HCT116 (cell line): ENCODE measurements at regions not wholly inside any gene's neighbourhood (a gene's known extent, or its start where the extent isn't known, plus 50 kb on each side); places are given as distances from the start of the nearest gene placed in this dataset.

Experiments
- ATAC-seq: fragments of 200-7000 bp; cut with Tn5 transposase; 2 replicates; pipeline ENCODE4 v1.9.1; 2020; ENCODE audit warnings: mild to moderate bottlenecking, moderate library complexity
- BruUV-seq: library from RNA; stranded (reverse); fragments of 400-500 nt; replicated peaks from 2 replicates; lab custom pipeline; 2021; lab: Mats Ljungman, UMichigan
- CTCF ChIA-PET: fragments of 300-600 bp; sonication (Branson Sonifier 250); formaldehyde crosslinking; loops from one replicate; lab custom pipeline; 2021; ENCODE audit warnings: antibody characterized with exemption; lab: Charles Lee
- POLR2A ChIA-PET: fragments of 300-600, 350-600 bp; sonication (Branson Sonifier 250); formaldehyde crosslinking; loops from one replicate; lab custom pipeline; 2021; ENCODE audit warnings: antibody characterized with exemption; lab: Charles Lee
- RAD21 ChIA-PET, 2 experiments: fragments of 300-600 bp; sonication (Branson Sonifier 250); formaldehyde crosslinking; loops; one replicate each; lab custom pipeline; 2023; ENCODE audit warnings: low total read pairs in 2 of 2; ENCODE audit not compliant: uncharacterized antibody in 2 of 2, unreplicated experiment in 2 of 2, low non-redundant PET in 1 of 2; lab: Charles Lee
- DNase-seq: peaks from one replicate; pipeline ENCODE4 v3.0.0-alpha.2; 2010; ENCODE audit warnings: low read depth, low spot score
- H2AFZ ChIP-seq: fragments of 200-600 bp; shearing (Covaris generic), sonication (generic); 2 replicates; pipeline ENCODE4 v1.6.1; 2017; ENCODE audit warnings: low read depth, mixed run types, mixed read lengths, antibody characterized with exemption, low read length; ENCODE audit not compliant: poor library complexity, severe bottlenecking
- H3K27ac ChIP-seq: 2 replicates; pipeline ENCODE4 v1.5.1; 2012; ENCODE audit warnings: low read depth, low read length
- H3K27me3 ChIP-seq: fragments of 200-600 bp; sonication (generic); 2 replicates; pipeline ENCODE4 v1.6.1; 2016; ENCODE audit warnings: mixed run types, low read length, mixed read lengths; ENCODE audit not compliant: insufficient read depth
- H3K36me3 ChIP-seq, 2 experiments: fragments of 200-500 bp in 1 of 2; fragments of 200-600 bp in 1 of 2; sonication (Bioruptor generic) in 1 of 2; sonication (generic) in 1 of 2; 2 replicates each; pipeline versions ENCODE4 v1.5.1 to v1.6.1; 2014 to 2016; ENCODE audit warnings: low read length in 2 of 2, inconsistent platforms in 1 of 2, mixed read lengths in 1 of 2, mixed run types in 1 of 2; ENCODE audit not compliant: insufficient read depth in 2 of 2, control insufficient read depth in 1 of 2
- H3K4me1 ChIP-seq, 2 experiments: fragments of 200-600 bp in 1 of 2; sonication (generic) in 1 of 2; 2 replicates each; pipeline versions ENCODE4 v1.5.1 to v1.6.1; 2012 to 2017; ENCODE audit warnings: low read length in 2 of 2, inconsistent platforms in 1 of 2, mild to moderate bottlenecking in 1 of 2, mixed read lengths in 1 of 2, mixed run types in 1 of 2, moderate library complexity in 1 of 2; ENCODE audit not compliant: insufficient read depth in 2 of 2, control insufficient read depth in 1 of 2
- H3K4me2 ChIP-seq: fragments of 200-600 bp; sonication (generic); 2 replicates; pipeline ENCODE4 v1.6.1; 2017; ENCODE audit warnings: mixed run types, low read length, mixed read lengths
- H3K4me3 ChIP-seq, 2 experiments: fragments of 200-600 bp in 1 of 2; sonication (generic) in 1 of 2; replicated peaks in 1 of 2; 2 replicates each; pipeline ENCODE4 v1.5.1; 2011 to 2016; ENCODE audit warnings: low read length in 2 of 2, control low read depth in 1 of 2, low read depth in 1 of 2, mild to moderate bottlenecking in 1 of 2, mixed read lengths in 1 of 2, mixed run types in 1 of 2
- H3K79me2 ChIP-seq: fragments of 200-600 bp; sonication (generic); 2 replicates; pipeline ENCODE4 v1.6.1; 2017; ENCODE audit warnings: mild to moderate bottlenecking, mixed run types, low read length, moderate library complexity, mixed read lengths; ENCODE audit not compliant: insufficient read depth
- H3K9ac ChIP-seq: fragments of 200-600 bp; sonication (generic); 2 replicates; pipeline ENCODE4 v1.6.1; 2016; ENCODE audit warnings: low read length, mixed read lengths
- H3K9me2 ChIP-seq: fragments of 200-600 bp; sonication (generic), shearing (Covaris generic); 2 replicates; pipeline ENCODE4 v1.6.1; 2017; ENCODE audit warnings: mixed run types, mild to moderate bottlenecking, moderate library complexity; ENCODE audit not compliant: insufficient read depth
- H3K9me3 ChIP-seq, 2 experiments: fragments of 200-500 bp in 1 of 2; fragments of 200-600 bp in 1 of 2; sonication (Bioruptor generic) in 1 of 2; sonication (generic) in 1 of 2; 2 replicates each; pipeline ENCODE4 v1.6.1; 2014 to 2017; ENCODE audit warnings: low read length in 2 of 2, mixed read lengths in 2 of 2, inconsistent platforms in 1 of 2, low read depth in 1 of 2, mild to moderate bottlenecking in 1 of 2, mixed run types in 1 of 2, moderate library complexity in 1 of 2; ENCODE audit not compliant: control insufficient read depth in 1 of 2, insufficient read depth in 1 of 2
- H4K20me1 ChIP-seq: fragments of 200-600 bp; sonication (generic), shearing (Covaris generic); 2 replicates; pipeline ENCODE4 v1.6.1; 2017; ENCODE audit warnings: mixed run types, mild to moderate bottlenecking, moderate library complexity; ENCODE audit not compliant: insufficient read depth
- ATF3 ChIP-seq: IDR thresholded peaks from 2 replicates; pipeline ENCODE4 v1.6.1; 2012
- CTCF ChIP-seq, 3 experiments: fragments of 200-600 bp in 1 of 3; sonication (generic) in 1 of 3; IDR thresholded peaks in 2 of 3; conservative IDR thresholded peaks in 1 of 3; 2 replicates each; pipeline ENCODE4 v1.5.1; 2012 to 2017; ENCODE audit warnings: low read depth in 2 of 3, low read length in 2 of 3, antibody characterized with exemption in 1 of 3, borderline replicate concordance in 1 of 3, control low read depth in 1 of 3, mild to moderate bottlenecking in 1 of 3, mixed read lengths in 1 of 3, mixed run types in 1 of 3, moderate library complexity in 1 of 3; ENCODE audit not compliant: insufficient read depth in 1 of 3
- ELF1 ChIP-seq: IDR thresholded peaks from 2 replicates; pipeline ENCODE4 v1.6.1; 2012; ENCODE audit warnings: low read depth, borderline replicate concordance
- EZH2 ChIP-seq: fragments of 200-600 bp; sonication (generic); IDR thresholded peaks from 2 replicates; pipeline ENCODE4 v1.6.1; 2017; ENCODE audit warnings: antibody characterized with exemption, mixed run types
- EZH2phosphoT487 ChIP-seq: fragments of 200-600 bp; IDR thresholded peaks from 2 replicates; pipeline ENCODE4 v1.6.1; 2018; ENCODE audit warnings: antibody characterized with exemption, borderline replicate concordance
- FOSL1 ChIP-seq: IDR thresholded peaks from 2 replicates; pipeline ENCODE4 v1.6.1; 2012; ENCODE audit warnings: low read depth
- JUND ChIP-seq: IDR thresholded peaks from 2 replicates; pipeline ENCODE4 v1.6.1; 2012
- MAX ChIP-seq: IDR thresholded peaks from 2 replicates; pipeline ENCODE4 v1.6.1; 2012
- POLR2A ChIP-seq: IDR thresholded peaks from 2 replicates; pipeline ENCODE4 v1.7.0; 2011; ENCODE audit warnings: borderline replicate concordance; ENCODE audit not compliant: insufficient read depth, insufficient read length; ENCODE audit errors: extremely low read depth
- POLR2AphosphoS5 ChIP-seq: IDR thresholded peaks from 2 replicates; pipeline ENCODE4 v1.6.1; 2011; ENCODE audit warnings: mild to moderate bottlenecking, low read depth, low read length, moderate library complexity
- RAD21 ChIP-seq: IDR thresholded peaks from 2 replicates; pipeline ENCODE4 v1.6.1; 2012; ENCODE audit warnings: low read depth, mild to moderate bottlenecking
- SIN3A ChIP-seq: IDR thresholded peaks from 2 replicates; pipeline ENCODE4 v1.6.1; 2012; ENCODE audit warnings: low read depth
- SP1 ChIP-seq: IDR thresholded peaks from 2 replicates; pipeline ENCODE4 v1.6.1; 2012; ENCODE audit warnings: low read depth
- TCF7L2 ChIP-seq: IDR thresholded peaks from 2 replicates; pipeline ENCODE4 v1.7.0; 2011; ENCODE audit warnings: borderline replicate concordance, inconsistent platforms; ENCODE audit not compliant: insufficient read depth, insufficient read length; ENCODE audit errors: extremely low read depth
- YY1 ChIP-seq: IDR thresholded peaks from 2 replicates; pipeline ENCODE4 v1.6.1; 2011; ENCODE audit warnings: low read length, low read depth, moderate library complexity, mild to moderate bottlenecking; ENCODE audit not compliant: insufficient replicate concordance; ENCODE audit errors: extremely low read depth
- ZFX ChIP-seq: fragments of 450-650 bp; IDR thresholded peaks from 2 replicates; pipeline ENCODE4 v1.6.1; 2017
- ZNF274 ChIP-seq: fragments of 200-500 bp; sonication (Bioruptor generic); IDR thresholded peaks from 2 replicates; pipeline ENCODE4 v1.6.1; 2014; ENCODE audit warnings: mild to moderate bottlenecking, low read depth, low read length, inconsistent platforms
- intact Hi-C: fragments of 100-400 bp; cut with micrococcal nuclease; formaldehyde crosslinking; loops from 2 replicates; pipeline ENCODE4 v1.10.0; 2022
- TF ChIP-seq, protein P1 (sequence below): IDR thresholded peaks from 2 replicates; pipeline ENCODE4 v1.6.1; 2011; ENCODE audit warnings: mild to moderate bottlenecking, low read length, moderate library complexity; ENCODE audit not compliant: insufficient replicate concordance; ENCODE audit errors: extremely low read depth
- TF ChIP-seq, protein P2 (sequence below): IDR thresholded peaks from 2 replicates; pipeline ENCODE4 v1.6.1; 2012; ENCODE audit warnings: low read depth

- Histone ChIP-seq H3K4me3 (no peak overlapping the region), H3K9ac (no peak overlapping the region), H3K27ac (no peak overlapping the region), H3K4me2 (no peak overlapping the region), H3K27me3 (peaks cover 11% of the 10 kb centered on the region; the same call in 1 of the 2 replicates), H2AFZ (no peak overlapping the region), H3K9me2 (no peaks in the 10 kb centered on the region), H3K9me3 (no peaks in the 10 kb centered on the region), H3K4me1 (no peaks in the 10 kb centered on the region), H4K20me1 (no peaks in the 10 kb centered on the region), H3K79me2 (no peaks in the 10 kb centered on the region), H3K36me3 (no peaks in the 10 kb centered on the region)
- RAD21 ChIA-PET: no interaction called here
- intact Hi-C loops: no loop called here
- POLR2A ChIA-PET: no interaction called here
- CTCF ChIA-PET: no interaction called here
- DNase-seq: no peak
- BruUV-seq: no TSS peak
- no peak for ATAC-seq
- TF ChIP-seq, protein P1, sequence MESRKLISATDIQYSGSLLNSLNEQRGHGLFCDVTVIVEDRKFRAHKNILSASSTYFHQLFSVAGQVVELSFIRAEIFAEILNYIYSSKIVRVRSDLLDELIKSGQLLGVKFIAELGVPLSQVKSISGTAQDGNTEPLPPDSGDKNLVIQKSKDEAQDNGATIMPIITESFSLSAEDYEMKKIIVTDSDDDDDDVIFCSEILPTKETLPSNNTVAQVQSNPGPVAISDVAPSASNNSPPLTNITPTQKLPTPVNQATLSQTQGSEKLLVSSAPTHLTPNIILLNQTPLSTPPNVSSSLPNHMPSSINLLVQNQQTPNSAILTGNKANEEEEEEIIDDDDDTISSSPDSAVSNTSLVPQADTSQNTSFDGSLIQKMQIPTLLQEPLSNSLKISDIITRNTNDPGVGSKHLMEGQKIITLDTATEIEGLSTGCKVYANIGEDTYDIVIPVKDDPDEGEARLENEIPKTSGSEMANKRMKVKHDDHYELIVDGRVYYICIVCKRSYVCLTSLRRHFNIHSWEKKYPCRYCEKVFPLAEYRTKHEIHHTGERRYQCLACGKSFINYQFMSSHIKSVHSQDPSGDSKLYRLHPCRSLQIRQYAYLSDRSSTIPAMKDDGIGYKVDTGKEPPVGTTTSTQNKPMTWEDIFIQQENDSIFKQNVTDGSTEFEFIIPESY: no peak
- TF ChIP-seq EZH2phosphoT487 (no peak), EZH2 (no peak), SP1 (no peak), FOSL1 (no peak), SIN3A (no peak), ZNF274 (no peak), TCF7L2 (no peak), POLR2AphosphoS5 (no peak), JUND (no peak), POLR2A (no peak), CTCF (IDR thresholded peaks at IDR 0.05 in 2 of 3, conservative IDR thresholded peaks at IDR 0.05 in 1 of 3; ENCODE audit: borderline replicate concordance in 1 of 3, insufficient read depth in 1 of 3, low read depth in 2 of 3, low read length in 2 of 3) (no peak), MAX (no peak), ELF1 (no peak), RAD21 (no peak), YY1 (no peak), ATF3 (no peak), ZFX (no peak)
- TF ChIP-seq, protein P2, sequence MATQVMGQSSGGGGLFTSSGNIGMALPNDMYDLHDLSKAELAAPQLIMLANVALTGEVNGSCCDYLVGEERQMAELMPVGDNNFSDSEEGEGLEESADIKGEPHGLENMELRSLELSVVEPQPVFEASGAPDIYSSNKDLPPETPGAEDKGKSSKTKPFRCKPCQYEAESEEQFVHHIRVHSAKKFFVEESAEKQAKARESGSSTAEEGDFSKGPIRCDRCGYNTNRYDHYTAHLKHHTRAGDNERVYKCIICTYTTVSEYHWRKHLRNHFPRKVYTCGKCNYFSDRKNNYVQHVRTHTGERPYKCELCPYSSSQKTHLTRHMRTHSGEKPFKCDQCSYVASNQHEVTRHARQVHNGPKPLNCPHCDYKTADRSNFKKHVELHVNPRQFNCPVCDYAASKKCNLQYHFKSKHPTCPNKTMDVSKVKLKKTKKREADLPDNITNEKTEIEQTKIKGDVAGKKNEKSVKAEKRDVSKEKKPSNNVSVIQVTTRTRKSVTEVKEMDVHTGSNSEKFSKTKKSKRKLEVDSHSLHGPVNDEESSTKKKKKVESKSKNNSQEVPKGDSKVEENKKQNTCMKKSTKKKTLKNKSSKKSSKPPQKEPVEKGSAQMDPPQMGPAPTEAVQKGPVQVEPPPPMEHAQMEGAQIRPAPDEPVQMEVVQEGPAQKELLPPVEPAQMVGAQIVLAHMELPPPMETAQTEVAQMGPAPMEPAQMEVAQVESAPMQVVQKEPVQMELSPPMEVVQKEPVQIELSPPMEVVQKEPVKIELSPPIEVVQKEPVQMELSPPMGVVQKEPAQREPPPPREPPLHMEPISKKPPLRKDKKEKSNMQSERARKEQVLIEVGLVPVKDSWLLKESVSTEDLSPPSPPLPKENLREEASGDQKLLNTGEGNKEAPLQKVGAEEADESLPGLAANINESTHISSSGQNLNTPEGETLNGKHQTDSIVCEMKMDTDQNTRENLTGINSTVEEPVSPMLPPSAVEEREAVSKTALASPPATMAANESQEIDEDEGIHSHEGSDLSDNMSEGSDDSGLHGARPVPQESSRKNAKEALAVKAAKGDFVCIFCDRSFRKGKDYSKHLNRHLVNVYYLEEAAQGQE: no peak
Measured at GRCh38 chr2:36002941-36003340, 352.6 kb upstream of the CRIM1 start.
